A549 (cell line): ENCODE measurements at regions not wholly inside any gene's neighbourhood (a gene's known extent, or its start where the extent isn't known, plus 50 kb on each side); places are given as distances from the start of the nearest gene placed in this dataset.

Experiments
- CTCF ChIP-seq: fragments of >200 bp; sonication (Bioruptor Twin); formaldehyde crosslinking; IDR thresholded peaks from 3 replicates; pipeline ENCODE4 v1.5.1; 2016
- HDAC2 ChIP-seq: fragments of 200-600 bp; sonication (generic); IDR thresholded peaks from 2 replicates; pipeline ENCODE4 v1.6.1; 2016
- KDM5A ChIP-seq: fragments of 200-600 bp; sonication (generic); IDR thresholded peaks from 2 replicates; pipeline ENCODE4 v1.6.1; 2016; ENCODE audit warnings: antibody characterized with exemption, mild to moderate bottlenecking
- POLR2A ChIP-seq: IDR thresholded peaks from 2 replicates; pipeline ENCODE4 v1.6.1; 2012; ENCODE audit warnings: mild to moderate bottlenecking, low read length
- POLR2AphosphoS2 ChIP-seq: conservative IDR thresholded peaks from 2 replicates; pipeline ENCODE4 v1.6.1; 2012; ENCODE audit warnings: low read length, improper control_type of control experiment, inconsistent platforms
- SREBF2 ChIP-seq: fragments of 450-650 bp; IDR thresholded peaks from 2 replicates; pipeline ENCODE4 v1.6.1; 2014; ENCODE audit warnings: mild to moderate bottlenecking, moderate library complexity

- TF ChIP-seq CTCF (no peak), POLR2A (no peak), SREBF2 (no peak), POLR2AphosphoS2 (no peak), KDM5A (no peak), HDAC2 (no peak)
These were observed 148.0 kb upstream of the ANK3 start for GRCh38 chr10:60537697-60538096.
